Activated T-helper 1 cell treated with anti-CD3 and anti-CD28 coated beads, Interleukin-12 subunit alpha, Interleukin-12 subunit beta, Interleukin-2, Interleukin-4 antibody, amounts not matched to agents 30 ng/mL and 10 ng/mL and 1 ng/mL, durations not matched to agents 14 hours and 24 hours and 36 hours (primary cell): ENCODE measurements at regions not wholly inside any gene's neighbourhood (a gene's known extent, or its start where the extent isn't known, plus 50 kb on each side); places are given as distances from the start of the nearest gene placed in this dataset.

ENCODE experiments used
- DNase-seq: peaks from one replicate; pipeline ENCODE4 v3.0.0; 2021; ENCODE audit warnings: low spot score
- H3K27ac Mint-ChIP-seq: one replicate; pipeline ENCODE4 v1.8.0; 2021; ENCODE audit warnings: mild to moderate bottlenecking, mixed read lengths
- H3K27me3 Mint-ChIP-seq: one replicate; pipeline ENCODE4 v1.8.0; 2022; ENCODE audit warnings: mild to moderate bottlenecking, moderate library complexity, mixed read lengths; ENCODE audit not compliant: insufficient read depth
- H3K36me3 Mint-ChIP-seq: one replicate; pipeline ENCODE4 v1.8.0; 2021; ENCODE audit warnings: low read depth, mixed read lengths
- H3K4me1 Mint-ChIP-seq: one replicate; pipeline ENCODE4 v1.8.0; 2021; ENCODE audit warnings: low read depth, mixed read lengths
- H3K4me3 Mint-ChIP-seq: one replicate; pipeline ENCODE4 v1.8.0; 2021; ENCODE audit warnings: mild to moderate bottlenecking, moderate library complexity, mixed read lengths
- H3K9me3 Mint-ChIP-seq: one replicate; pipeline ENCODE4 v1.8.0; 2021; ENCODE audit warnings: mixed read lengths
- intact Hi-C: fragments of 100-400 bp; cut with micrococcal nuclease; formaldehyde crosslinking; loops from one replicate; pipeline ENCODE4 v1.15.1; 2024

DNA sequence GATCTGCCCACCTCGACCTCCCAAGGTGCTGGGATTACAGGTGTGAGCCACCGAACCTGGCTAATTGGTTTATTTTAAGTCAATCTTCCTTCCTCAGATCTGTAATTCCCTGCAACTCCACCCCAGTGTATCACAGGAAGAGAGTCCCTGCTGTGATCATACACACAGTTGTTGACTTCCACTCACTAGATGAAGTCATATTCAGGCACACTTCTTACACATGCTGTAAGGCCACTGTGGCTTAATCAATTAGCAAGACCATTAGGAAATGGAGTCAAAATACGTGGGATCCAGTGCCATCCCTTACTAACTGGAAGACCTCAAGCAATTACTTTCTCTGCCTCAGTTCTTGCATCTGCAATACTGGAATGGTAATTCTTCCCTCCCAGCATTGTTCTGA lies 66.1 kb upstream of the PAX2 start:
- DNase-seq = no peak
- no peaks in the 10 kb centered on the region for H3K36me3 Mint-ChIP-seq
- H3K9me3 Mint-ChIP-seq = no peaks in the 10 kb centered on the region
- intact Hi-C loops = no loop called here
- no peak overlapping the region for H3K27ac Mint-ChIP-seq
- H3K27me3 Mint-ChIP-seq = peaks cover 74% of the 10 kb centered on the region
- H3K4me3 Mint-ChIP-seq = no peak overlapping the region
- H3K4me1 Mint-ChIP-seq = no peaks in the 10 kb centered on the region

DNA sequence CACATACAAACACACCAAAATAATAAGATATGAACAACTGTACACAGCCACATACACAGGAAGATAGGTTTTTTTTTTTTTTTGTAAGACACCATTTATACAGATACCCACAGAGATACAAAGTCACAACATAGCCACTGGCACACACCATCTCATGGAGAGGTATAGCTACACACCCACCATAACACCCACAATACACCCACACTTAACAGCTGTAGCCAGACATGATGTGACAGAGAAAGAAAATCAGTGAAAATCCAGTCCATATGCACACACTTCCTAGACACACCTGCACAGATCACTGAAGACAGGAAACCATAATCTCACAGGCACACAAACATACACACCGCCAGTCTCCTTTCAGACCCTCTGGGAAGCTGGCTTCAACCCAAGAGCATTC lies 62.4 kb upstream of the PAX2 start:
- Mint-ChIP-seq H3K9me3 (no peaks in the 10 kb centered on the region), H3K36me3 (no peaks in the 10 kb centered on the region), H3K4me3 (no peak overlapping the region), H3K27me3 (peaks cover 89% of the 10 kb centered on the region), H3K27ac (no peak overlapping the region), H3K4me1 (no peaks in the 10 kb centered on the region)
- no peak for DNase-seq
- intact Hi-C loops = loop anchor here (5.0 kb wide), 1 partner anchor 144 kb away; no protein-coding TSS in a partner anchor

DNA sequence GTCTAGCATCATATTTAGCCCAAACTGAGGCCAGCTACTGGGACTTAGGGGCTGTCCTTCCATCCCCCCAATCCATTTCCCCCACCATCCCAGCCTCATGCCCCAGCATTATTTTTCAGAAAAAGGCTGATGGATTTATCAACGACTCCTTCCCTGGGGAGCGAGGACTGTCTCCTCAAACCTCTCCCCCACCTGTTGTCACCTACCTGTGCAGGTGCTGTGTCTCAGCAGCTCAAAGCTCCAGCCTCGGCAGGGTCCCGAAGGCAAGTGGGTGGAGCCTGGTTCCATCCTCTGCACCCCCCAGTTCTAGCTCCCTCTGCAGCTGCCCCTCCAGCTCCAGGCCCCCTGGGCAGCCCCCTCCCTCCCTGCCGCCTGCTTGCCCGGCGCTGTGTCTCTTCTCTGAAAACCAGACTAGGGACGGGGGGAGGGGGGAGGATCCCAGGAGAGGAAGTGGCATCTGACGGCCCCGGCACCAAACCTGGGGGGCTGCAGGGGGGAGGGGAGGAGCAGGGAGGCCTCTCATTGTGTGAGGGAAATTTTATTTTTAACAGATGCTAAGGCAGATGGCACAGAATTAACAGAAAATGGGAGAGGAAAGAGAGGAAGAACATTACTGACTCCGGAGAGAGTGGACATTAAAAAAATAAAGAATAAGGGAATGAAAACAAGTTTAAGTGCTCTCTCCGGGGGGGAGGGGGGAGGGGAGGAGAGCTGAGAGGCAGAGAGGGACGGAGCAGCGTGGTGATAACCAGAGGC lies 61.7 kb upstream of the PAX2 start:
- no peak overlapping the region for H3K4me3 Mint-ChIP-seq
- H3K27me3 Mint-ChIP-seq = peaks cover 89% of the 10 kb centered on the region

GRCh38 chr10:100684688-100685235 lies 60.6 kb upstream of the PAX2 start:
- intact Hi-C loops = loop anchor here (5.0 kb wide), 1 partner anchor 143 kb away; no protein-coding TSS in a partner anchor
- Mint-ChIP-seq H3K4me1 (no peaks in the 10 kb centered on the region), H3K27ac (no peak overlapping the region), H3K36me3 (no peaks in the 10 kb centered on the region), H3K27me3 (peaks cover 86% of the 10 kb centered on the region), H3K4me3 (no peak overlapping the region), H3K9me3 (no peaks in the 10 kb centered on the region)
- DNase-seq = no peak

More for the DNA sequence above, 61.7 kb upstream of the PAX2 start:
- H3K4me1 Mint-ChIP-seq = no peaks in the 10 kb centered on the region
- intact Hi-C loops = loop anchor here (5.0 kb wide), 1 partner anchor 144 kb away; no protein-coding TSS in a partner anchor
- no peak for DNase-seq
- no peak overlapping the region for H3K27ac Mint-ChIP-seq
- H3K36me3 Mint-ChIP-seq = no peaks in the 10 kb centered on the region
- no peaks in the 10 kb centered on the region for H3K9me3 Mint-ChIP-seq

DNA sequence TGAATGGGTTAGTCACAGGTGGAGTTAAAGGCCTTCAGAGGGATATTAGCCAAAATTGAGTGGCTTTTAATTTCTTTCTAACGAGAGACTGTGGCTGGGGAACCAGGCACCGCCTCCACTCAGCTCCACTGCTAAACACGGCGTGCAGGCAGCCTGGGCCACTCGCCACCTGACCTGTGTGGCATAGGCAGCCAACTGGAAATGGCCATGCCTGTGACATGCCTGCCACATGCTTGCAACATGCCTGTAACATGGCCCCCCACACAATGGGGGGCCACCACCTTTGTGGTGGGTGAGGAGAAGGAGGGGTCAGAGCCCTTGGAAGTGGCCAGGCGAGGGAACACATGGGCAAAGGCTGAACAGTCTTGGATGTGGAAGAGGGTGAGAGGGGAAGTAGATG lies 60.1 kb upstream of the PAX2 start:
- Mint-ChIP-seq H3K27me3 (peaks cover 81% of the 10 kb centered on the region), H3K36me3 (no peaks in the 10 kb centered on the region), H3K9me3 (no peaks in the 10 kb centered on the region), H3K27ac (no peak overlapping the region), H3K4me1 (no peaks in the 10 kb centered on the region), H3K4me3 (no peak overlapping the region)
- intact Hi-C loops = no loop called here
- no peak for DNase-seq

DNA sequence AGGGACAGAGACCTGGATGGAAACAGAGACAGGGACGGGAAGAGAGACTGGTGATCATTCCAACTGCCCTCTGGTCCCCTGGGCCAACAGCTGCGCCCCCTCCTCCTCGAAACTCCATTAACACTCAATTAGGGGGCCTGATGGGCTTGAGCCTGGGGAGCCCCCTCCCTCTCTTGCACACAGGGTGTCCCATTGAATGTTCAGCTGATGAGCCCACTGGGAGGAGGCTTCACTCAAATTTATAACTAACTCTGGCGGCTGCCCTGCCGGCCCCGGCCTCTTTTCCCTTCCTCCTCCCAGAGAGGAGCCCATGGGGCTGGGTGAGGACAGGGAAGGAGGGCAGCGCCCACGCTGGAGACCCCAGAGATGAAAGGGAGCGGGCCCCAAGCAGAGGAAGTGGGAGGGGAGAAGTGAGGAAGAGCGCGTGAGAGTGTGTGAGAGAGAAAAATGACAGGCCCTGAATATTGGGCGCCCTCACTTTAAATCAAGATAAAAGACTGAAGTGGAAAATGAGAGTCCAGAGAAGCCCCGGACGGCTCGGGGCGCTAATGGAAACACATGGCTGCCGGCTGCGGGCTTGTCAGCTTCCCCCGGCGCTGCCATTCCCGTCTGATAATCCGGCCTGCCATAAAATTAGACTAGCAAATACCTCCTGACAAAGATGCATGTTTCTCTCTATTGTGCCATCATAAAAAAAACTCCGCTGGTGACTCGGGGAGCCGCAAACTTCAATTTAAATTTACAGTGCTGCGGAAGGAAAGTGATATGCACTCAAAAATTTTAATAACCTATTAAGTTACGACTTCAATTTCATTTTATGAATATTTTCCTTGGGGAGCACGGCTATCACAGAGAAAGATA lies 58.0 kb upstream of the PAX2 start:
- Mint-ChIP-seq H3K36me3 (no peaks in the 10 kb centered on the region), H3K4me1 (no peaks in the 10 kb centered on the region), H3K4me3 (no peak overlapping the region), H3K27ac (no peak overlapping the region), H3K9me3 (no peaks in the 10 kb centered on the region), H3K27me3 (peaks cover 71% of the 10 kb centered on the region)
- intact Hi-C loops = no loop called here
- no peak for DNase-seq

DNA sequence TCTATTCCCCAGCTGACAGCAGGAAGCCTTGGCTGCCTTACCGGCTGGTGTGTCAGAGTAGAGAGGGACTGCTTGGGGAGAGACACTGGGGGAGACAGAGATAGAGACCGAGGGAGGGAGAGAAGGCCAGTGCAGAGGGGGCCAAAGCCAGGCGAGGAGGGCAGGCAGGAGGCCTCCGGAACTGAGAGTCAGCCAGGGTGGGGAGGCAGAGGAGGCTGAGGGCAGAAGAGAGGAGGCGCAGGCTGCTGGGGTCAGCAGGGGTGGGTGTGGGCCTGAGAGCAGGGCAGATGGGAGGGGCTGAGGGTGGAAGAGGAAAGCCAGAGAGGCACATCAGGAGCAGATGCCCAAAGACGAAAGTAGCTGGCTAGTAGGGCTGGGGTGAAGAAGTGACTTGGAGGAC lies 57.2 kb upstream of the PAX2 start:
- Mint-ChIP-seq H3K36me3 (no peaks in the 10 kb centered on the region), H3K4me3 (no peak overlapping the region), H3K27ac (no peak overlapping the region), H3K4me1 (no peaks in the 10 kb centered on the region), H3K27me3 (peaks cover 63% of the 10 kb centered on the region), H3K9me3 (no peaks in the 10 kb centered on the region)
- intact Hi-C loops = no loop called here
- DNase-seq = no peak

DNA sequence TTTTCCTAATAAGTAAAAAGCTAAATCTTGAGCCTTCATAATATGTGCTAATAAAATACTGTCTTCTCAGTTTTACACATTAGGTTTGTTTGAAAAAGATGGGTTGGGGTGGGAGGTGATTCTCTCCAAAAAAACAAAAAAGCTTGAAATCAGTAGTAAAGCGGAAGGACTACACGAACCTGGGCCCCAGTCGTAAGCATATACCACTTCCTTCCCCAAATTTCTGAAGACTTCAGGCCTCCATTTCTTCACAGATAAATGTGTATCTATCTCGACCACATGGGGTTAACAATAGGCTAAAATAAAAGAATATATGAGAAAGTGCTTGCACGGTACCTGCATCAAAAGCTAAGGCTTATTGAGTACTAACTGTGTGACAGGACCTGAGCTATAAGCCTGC lies 51.6 kb upstream of the PAX2 start:
- no peak for DNase-seq
- H3K36me3 Mint-ChIP-seq = no peaks in the 10 kb centered on the region
- peaks cover 12% of the 10 kb centered on the region for H3K4me1 Mint-ChIP-seq
- H3K27ac Mint-ChIP-seq = no peak overlapping the region
- no peak overlapping the region for H3K4me3 Mint-ChIP-seq
- H3K27me3 Mint-ChIP-seq = peaks cover 14% of the 10 kb centered on the region
- no peaks in the 10 kb centered on the region for H3K9me3 Mint-ChIP-seq
- intact Hi-C loops = no loop called here
